ENCODE measurements at regions not wholly inside any gene's neighbourhood (a gene's known extent, or its start where the extent isn't known, plus 50 kb on each side); places are given as distances from the start of the nearest gene placed in this dataset.
"Not testable (repeated sequence)": the region's sequence is repeated elsewhere in the genome, so short reads cannot be mapped to it uniquely, and the experiment has no call there.

- Histone ChIP-seq H3K27ac (ENCODE audit: low read depth, low read length, poor library complexity, severe bottlenecking) (no peak overlapping the region), H4K20me1 (ENCODE audit: insufficient read depth, low read length) (no peaks in the 10 kb centered on the region), H3K27me3 (ENCODE audit: insufficient read depth, low read length) (no peaks in the 10 kb centered on the region), H3K4me2 (ENCODE audit: low read length) (no peak overlapping the region), H3F3A (ENCODE audit: insufficient read depth, low read length) (no peaks in the 10 kb centered on the region), H3K9me3 (ENCODE audit: low read length) (no peaks in the 10 kb centered on the region), H3K79me2 (ENCODE audit: insufficient read depth, low read length) (no peaks in the 10 kb centered on the region), H3K9ac (ENCODE audit: low read length) (no peak overlapping the region), H2AFZ (ENCODE audit: low read length) (no peak overlapping the region), H3K36me3 (ENCODE audit: insufficient read depth, low read length) (no peaks in the 10 kb centered on the region), H3K4me3 (ENCODE audit: low read depth, low read length, poor library complexity, severe bottlenecking) (no peak overlapping the region), H3K4me1 (ENCODE audit: insufficient read depth, low read length, severe bottlenecking) (no peaks in the 10 kb centered on the region), H3K9me2 (ENCODE audit: low read depth, low read length) (no peaks in the 10 kb centered on the region)
- TF ChIP-seq, protein P1, sequence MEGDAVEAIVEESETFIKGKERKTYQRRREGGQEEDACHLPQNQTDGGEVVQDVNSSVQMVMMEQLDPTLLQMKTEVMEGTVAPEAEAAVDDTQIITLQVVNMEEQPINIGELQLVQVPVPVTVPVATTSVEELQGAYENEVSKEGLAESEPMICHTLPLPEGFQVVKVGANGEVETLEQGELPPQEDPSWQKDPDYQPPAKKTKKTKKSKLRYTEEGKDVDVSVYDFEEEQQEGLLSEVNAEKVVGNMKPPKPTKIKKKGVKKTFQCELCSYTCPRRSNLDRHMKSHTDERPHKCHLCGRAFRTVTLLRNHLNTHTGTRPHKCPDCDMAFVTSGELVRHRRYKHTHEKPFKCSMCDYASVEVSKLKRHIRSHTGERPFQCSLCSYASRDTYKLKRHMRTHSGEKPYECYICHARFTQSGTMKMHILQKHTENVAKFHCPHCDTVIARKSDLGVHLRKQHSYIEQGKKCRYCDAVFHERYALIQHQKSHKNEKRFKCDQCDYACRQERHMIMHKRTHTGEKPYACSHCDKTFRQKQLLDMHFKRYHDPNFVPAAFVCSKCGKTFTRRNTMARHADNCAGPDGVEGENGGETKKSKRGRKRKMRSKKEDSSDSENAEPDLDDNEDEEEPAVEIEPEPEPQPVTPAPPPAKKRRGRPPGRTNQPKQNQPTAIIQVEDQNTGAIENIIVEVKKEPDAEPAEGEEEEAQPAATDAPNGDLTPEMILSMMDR (IDR thresholded peaks at IDR 0.05; ENCODE audit: low read length), result no peak
- no peak for TF ChIP-seq EZH2 (IDR thresholded peaks at IDR 0.05; ENCODE audit: borderline replicate concordance, low read length)
Observed at GRCh38 chr4:158444621-158445020, 77.1 kb upstream of the RXFP1 start.

GRCh38 chr4:158446106-158446505 lies 75.6 kb upstream of the RXFP1 start:
- no peak overlapping the region for H3K4me3 ChIP-seq (ENCODE audit: low read depth, low read length, poor library complexity, severe bottlenecking)
- H3K79me2 ChIP-seq (ENCODE audit: insufficient read depth, low read length), result no peaks in the 10 kb centered on the region
- no peaks in the 10 kb centered on the region for H3F3A ChIP-seq (ENCODE audit: insufficient read depth, low read length)
- no peaks in the 10 kb centered on the region for H3K36me3 ChIP-seq (ENCODE audit: insufficient read depth, low read length)
- TF ChIP-seq, protein P1 (IDR thresholded peaks at IDR 0.05; ENCODE audit: low read length), result no peak
- TF ChIP-seq EZH2 (IDR thresholded peaks at IDR 0.05; ENCODE audit: borderline replicate concordance, low read length), result no peak
- no peaks in the 10 kb centered on the region for H3K9me2 ChIP-seq (ENCODE audit: low read depth, low read length)
- no peak overlapping the region for H2AFZ ChIP-seq (ENCODE audit: low read length)
- no peaks in the 10 kb centered on the region for H3K27me3 ChIP-seq (ENCODE audit: insufficient read depth, low read length)
- H3K4me2 ChIP-seq (ENCODE audit: low read length), result no peak overlapping the region
- no peaks in the 10 kb centered on the region for H3K4me1 ChIP-seq (ENCODE audit: insufficient read depth, low read length, severe bottlenecking)
- no peaks in the 10 kb centered on the region for H4K20me1 ChIP-seq (ENCODE audit: insufficient read depth, low read length)
- no peak overlapping the region for H3K9ac ChIP-seq (ENCODE audit: low read length)
- H3K9me3 ChIP-seq (ENCODE audit: low read length), result no peaks in the 10 kb centered on the region
- no peak overlapping the region for H3K27ac ChIP-seq (ENCODE audit: low read depth, low read length, poor library complexity, severe bottlenecking)

GRCh38 chr4:158450741-158451140 lies 70.9 kb upstream of the RXFP1 start:
- H2AFZ ChIP-seq (ENCODE audit: low read length), result no peak overlapping the region
- H4K20me1 ChIP-seq (ENCODE audit: insufficient read depth, low read length), result no peaks in the 10 kb centered on the region
- H3K9me2 ChIP-seq (ENCODE audit: low read depth, low read length), result no peaks in the 10 kb centered on the region
- H3K4me2 ChIP-seq (ENCODE audit: low read length), result no peak overlapping the region
- H3K36me3 ChIP-seq (ENCODE audit: insufficient read depth, low read length), result no peaks in the 10 kb centered on the region
- no peaks in the 10 kb centered on the region for H3K79me2 ChIP-seq (ENCODE audit: insufficient read depth, low read length)
- H3F3A ChIP-seq (ENCODE audit: insufficient read depth, low read length), result no peaks in the 10 kb centered on the region
- no peaks in the 10 kb centered on the region for H3K27me3 ChIP-seq (ENCODE audit: insufficient read depth, low read length)
- no peaks in the 10 kb centered on the region for H3K9me3 ChIP-seq (ENCODE audit: low read length)
- H3K4me1 ChIP-seq (ENCODE audit: insufficient read depth, low read length, severe bottlenecking), result no peaks in the 10 kb centered on the region
- no peak overlapping the region for H3K9ac ChIP-seq (ENCODE audit: low read length)
- TF ChIP-seq, protein P1 (IDR thresholded peaks at IDR 0.05; ENCODE audit: low read length), result no peak
- TF ChIP-seq EZH2 (IDR thresholded peaks at IDR 0.05; ENCODE audit: borderline replicate concordance, low read length), result no peak
- no peak overlapping the region for H3K4me3 ChIP-seq (ENCODE audit: low read depth, low read length, poor library complexity, severe bottlenecking)
- H3K27ac ChIP-seq (ENCODE audit: low read depth, low read length, poor library complexity, severe bottlenecking), result no peak overlapping the region

DNA sequence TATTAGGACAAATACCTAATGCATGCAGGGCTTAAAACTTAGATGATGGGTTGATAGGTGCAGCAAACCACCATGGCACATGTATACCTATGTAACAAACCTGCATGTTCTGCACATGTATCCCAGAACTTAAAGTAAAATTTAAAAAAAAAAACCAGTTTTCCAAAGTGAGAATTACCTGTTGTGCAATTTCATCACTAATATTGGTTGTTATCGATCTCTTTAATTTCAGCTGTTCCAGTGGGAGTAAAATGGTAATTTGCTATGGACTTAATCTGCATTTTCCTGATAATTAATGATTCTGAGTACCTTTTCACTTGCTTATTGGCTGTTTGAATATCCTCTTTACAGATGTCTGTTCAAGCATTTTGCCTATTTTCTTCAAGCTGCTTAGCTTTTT lies 69.6 kb upstream of the RXFP1 start:
- H3K27ac ChIP-seq (ENCODE audit: low read depth, low read length, poor library complexity, severe bottlenecking); H3K9me2 ChIP-seq (ENCODE audit: low read depth, low read length); H3K79me2 ChIP-seq (ENCODE audit: insufficient read depth, low read length); H3F3A ChIP-seq (ENCODE audit: insufficient read depth, low read length); H3K9ac ChIP-seq (ENCODE audit: low read length); H3K4me3 ChIP-seq (ENCODE audit: low read depth, low read length, poor library complexity, severe bottlenecking); H2AFZ ChIP-seq (ENCODE audit: low read length); H4K20me1 ChIP-seq (ENCODE audit: insufficient read depth, low read length); H3K4me1 ChIP-seq (ENCODE audit: insufficient read depth, low read length, severe bottlenecking); H3K36me3 ChIP-seq (ENCODE audit: insufficient read depth, low read length); H3K4me2 ChIP-seq (ENCODE audit: low read length); H3K27me3 ChIP-seq (ENCODE audit: insufficient read depth, low read length); H3K9me3 ChIP-seq (ENCODE audit: low read length): not testable (repeated sequence)
